Heart left ventricle (tissue), 16 donors: ENCODE measurements at regions not wholly inside any gene's neighbourhood (a gene's known extent, or its start where the extent isn't known, plus 50 kb on each side); places are given as distances from the start of the nearest gene placed in this dataset.

Source experiments
- ATAC-seq, 4 donors: fragments of 200-7000 bp; cut with Tn5 transposase; one replicate each; pipeline ENCODE4 v1.9.1; 2020 to 2022; ENCODE audit warnings: moderate library complexity in 4 of 4, mild to moderate bottlenecking in 3 of 4, moderate number of reproducible peaks in 1 of 4
- DNase-seq, 5 donors: peaks; one replicate each; pipeline ENCODE4 v3.0.0-alpha.2; 2020
- H3K27ac ChIP-seq, 12 donors: fragments of 200-600 bp; sonication (generic) in 4 of 12; one replicate each; pipeline versions ENCODE4 v1.5.0 to v1.8.0; 2016 to 2022; ENCODE audit warnings: mild to moderate bottlenecking in 2 of 12
- H3K27me3 ChIP-seq, 9 donors: fragments of 200-600 bp; sonication (generic) in 2 of 9; one replicate each; pipeline versions ENCODE4 v1.5.1 to v1.8.0; 2016 to 2022; ENCODE audit warnings: mild to moderate bottlenecking in 3 of 9
- H3K36me3 ChIP-seq, 9 donors: fragments of 200-600 bp; sonication (generic) in 2 of 9; one replicate each; pipeline versions ENCODE4 v1.5.0 to v1.8.0; 2018 to 2022; ENCODE audit warnings: mild to moderate bottlenecking in 2 of 9
- H3K4me1 ChIP-seq, 12 donors: fragments of 200-600 bp; sonication (generic) in 4 of 12; one replicate each; pipeline versions ENCODE4 v1.5.0 to v1.8.0; 2016 to 2022; ENCODE audit warnings: mild to moderate bottlenecking in 3 of 12
- H3K4me3 ChIP-seq, 12 donors: fragments of 200-600 bp; sonication (generic) in 4 of 12; one replicate each; pipeline versions ENCODE4 v1.5.0 to v1.8.0; 2017 to 2022; ENCODE audit warnings: mild to moderate bottlenecking in 9 of 12, moderate library complexity in 4 of 12
- H3K9me3 ChIP-seq, 12 donors: fragments of 200-600 bp; sonication (generic) in 4 of 12; one replicate each; pipeline versions ENCODE4 v1.5.0 to v1.8.0; 2016 to 2022; ENCODE audit warnings: mild to moderate bottlenecking in 1 of 12
- POLR2A ChIP-seq, 2 donors: fragments of 450-650 bp; IDR thresholded peaks; one replicate each; pipeline ENCODE4 v1.6.1; 2017; ENCODE audit warnings: antibody characterized with exemption in 2 of 2, mild to moderate bottlenecking in 2 of 2, moderate library complexity in 2 of 2
- WGBS, 4 donors: extraction: QIAGEN DNeasy Blood & Tissue Kit in 2 of 4; methylation state at CpG; one replicate each; pipeline versions ENCODE4 v1.1.5 to v1.1.7; 2013 to 2018; 5-methylcytosine and 5-hydroxymethylcytosine counted together
- intact Hi-C, 10 donors: fragments of 100-400 bp; cut with DNase I; formaldehyde crosslinking; loops; one replicate each; pipeline versions ENCODE4 v1.11.1 to v1.14.2; 2022
- TF ChIP-seq, protein P1 (sequence below), 12 donors: fragments of 200-600 bp; sonication (generic) in 4 of 12; IDR thresholded peaks; one replicate each; pipeline versions ENCODE4 v1.5.0 to v1.8.0; 2018 to 2022; ENCODE audit warnings: antibody characterized with exemption in 12 of 12, mild to moderate bottlenecking in 5 of 12
- donor health status: ischemic (EF 13 %, LVEDD 7.1; RV severe dilation, severe dysfunction).
- donor health status: healthy with polysubstance abuse.
- donor health status: DM: no; HTN: yes; CAD: no.
- donor health status: DM: no; HTN: no; CAD: no.
- donor health status: ischemic (EF 25% LVEDD 6.9; RV normal size, moderate dysfunction).
- donor health status: ischemic (EF 25% LVEDD 5.7; RV mildly dilated, moderate dysfunction).
- donor health status: healthy.
- donor health status: DM: yes; HTN: yes; CAD: no.
- donor health status: ischemic (EF 35%, LVEDD 5.7; RV mildly dilated, moderate dysfunction).
- donor health status: nonischemic (EF 11% LVEDD 7.7; RV severe dilation, severe dysfunction).
- donor health status: DM: yes; HTN: yes; CAD: no.
- donor health status: PGD.
- donor health status: ischemic (EF 29% LVEDD 5.4; RV normal size, mild dysfunction).
- donor health status: nonischemic (EF 23%, LVEDD 6.1; RV moderate dilation, normal function).

DNA sequence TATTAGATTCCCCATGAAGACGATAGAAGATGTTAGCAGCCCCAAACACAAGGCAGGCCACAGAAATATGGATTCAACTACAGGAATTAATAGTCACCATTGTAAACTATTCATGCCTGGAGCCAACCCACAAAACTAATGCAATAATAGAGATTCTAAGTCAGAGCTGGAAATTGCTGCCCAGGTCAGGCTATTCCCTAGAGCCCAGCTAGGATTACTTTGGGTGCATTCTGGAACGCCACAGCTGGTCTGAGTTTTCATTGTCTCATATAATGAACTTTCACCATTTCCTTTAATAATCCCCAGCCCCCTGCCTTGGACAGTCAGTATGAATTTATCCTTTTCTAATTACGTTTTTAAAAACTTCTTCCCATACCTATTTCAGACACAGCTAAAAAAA, 252.6 kb downstream of the PAPSS1 start:
- intact Hi-C loops, result no loop called here
- WGBS, 4 donors, result 53 to 73% (median 66%) methylated on average over 3 of the region's 3 CpGs
- ATAC-seq (no peak), DNase-seq (no peak)
- H3K9me3 ChIP-seq, result no peaks in the 10 kb centered on the region
- no peaks in the 10 kb centered on the region for H3K4me1 ChIP-seq
- no peak overlapping the region for H3K27ac ChIP-seq
- TF ChIP-seq POLR2A (IDR thresholded peaks at IDR 0.05), result no peak
- TF ChIP-seq, protein P1, sequence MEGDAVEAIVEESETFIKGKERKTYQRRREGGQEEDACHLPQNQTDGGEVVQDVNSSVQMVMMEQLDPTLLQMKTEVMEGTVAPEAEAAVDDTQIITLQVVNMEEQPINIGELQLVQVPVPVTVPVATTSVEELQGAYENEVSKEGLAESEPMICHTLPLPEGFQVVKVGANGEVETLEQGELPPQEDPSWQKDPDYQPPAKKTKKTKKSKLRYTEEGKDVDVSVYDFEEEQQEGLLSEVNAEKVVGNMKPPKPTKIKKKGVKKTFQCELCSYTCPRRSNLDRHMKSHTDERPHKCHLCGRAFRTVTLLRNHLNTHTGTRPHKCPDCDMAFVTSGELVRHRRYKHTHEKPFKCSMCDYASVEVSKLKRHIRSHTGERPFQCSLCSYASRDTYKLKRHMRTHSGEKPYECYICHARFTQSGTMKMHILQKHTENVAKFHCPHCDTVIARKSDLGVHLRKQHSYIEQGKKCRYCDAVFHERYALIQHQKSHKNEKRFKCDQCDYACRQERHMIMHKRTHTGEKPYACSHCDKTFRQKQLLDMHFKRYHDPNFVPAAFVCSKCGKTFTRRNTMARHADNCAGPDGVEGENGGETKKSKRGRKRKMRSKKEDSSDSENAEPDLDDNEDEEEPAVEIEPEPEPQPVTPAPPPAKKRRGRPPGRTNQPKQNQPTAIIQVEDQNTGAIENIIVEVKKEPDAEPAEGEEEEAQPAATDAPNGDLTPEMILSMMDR (IDR thresholded peaks at IDR 0.05), result no peak
- no peaks in the 10 kb centered on the region for H3K36me3 ChIP-seq
- H3K27me3 ChIP-seq, result no peaks in the 10 kb centered on the region
- no peak overlapping the region for H3K4me3 ChIP-seq

DNA sequence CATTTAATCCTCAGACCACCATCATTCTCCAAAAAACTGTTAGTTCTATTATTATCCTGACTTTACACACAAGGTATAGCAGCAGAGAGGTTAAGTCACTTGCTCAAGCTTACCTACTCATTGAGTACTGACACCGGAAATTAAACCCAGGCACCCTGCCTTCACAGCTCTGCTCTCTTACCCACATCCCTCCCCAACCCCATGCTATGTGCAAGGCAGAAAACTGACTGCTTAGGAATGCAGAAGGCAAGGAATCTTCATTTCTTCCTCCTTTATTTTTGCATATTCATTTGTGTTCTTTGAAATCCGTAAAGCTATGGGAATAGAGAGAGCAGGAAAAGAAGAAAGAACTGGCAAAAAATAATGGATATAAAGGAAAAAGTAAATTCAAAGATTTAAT, 261.8 kb downstream of the PAPSS1 start:
- no peak for TF ChIP-seq POLR2A (IDR thresholded peaks at IDR 0.05)
- TF ChIP-seq, protein P1 (IDR thresholded peaks at IDR 0.05), result no peak
- no peak overlapping the region for H3K4me3 ChIP-seq
- H3K27me3 ChIP-seq, result no peaks in the 10 kb centered on the region
- DNase-seq, result no peak
- 76 to 81% (median 80%) methylated on average over 2 of the region's 2 CpGs for WGBS, 4 donors
- no peak for ATAC-seq
- no peak overlapping the region for H3K27ac ChIP-seq
- intact Hi-C loops, result no loop called here
- peaks cover 0 to 3% (median 0%) of the 10 kb centered on the region in 12 donors for H3K4me1 ChIP-seq
- peaks cover 0 to 10% (median 3%) of the 10 kb centered on the region in 12 donors for H3K9me3 ChIP-seq
- no peaks in the 10 kb centered on the region for H3K36me3 ChIP-seq

DNA sequence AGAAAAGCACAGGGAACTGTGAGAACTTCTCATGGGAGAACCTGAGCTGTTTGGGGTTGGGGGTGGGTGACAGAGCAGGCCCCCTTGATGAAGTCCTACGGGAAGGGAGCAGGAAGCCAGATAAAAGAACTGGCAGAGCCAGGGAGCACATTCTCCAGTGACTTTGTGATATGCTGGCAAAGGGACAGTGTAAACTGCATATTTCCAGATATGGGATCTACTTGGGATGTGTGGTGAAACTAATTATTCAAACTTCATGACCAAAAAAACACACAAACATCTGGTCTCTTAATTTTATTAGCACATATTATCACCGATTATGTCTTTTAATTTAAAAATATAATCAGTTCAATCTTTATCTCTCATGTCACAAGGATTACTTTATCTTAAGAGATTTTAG, 266.0 kb downstream of the PAPSS1 start:
- Histone ChIP-seq H3K9me3 (no peaks in the 10 kb centered on the region), H3K27ac (no peak overlapping the region), H3K36me3 (no peaks in the 10 kb centered on the region), H3K27me3 (no peaks in the 10 kb centered on the region), H3K4me1 (peaks cover 0 to 3% (median 0%) of the 10 kb centered on the region in 12 donors), H3K4me3 (no peak overlapping the region)
- intact Hi-C loops, result no loop called here
- 32 to 45% (median 37%) methylated on average over 2 of the region's 2 CpGs for WGBS, 4 donors
- no peak for ATAC-seq
- TF ChIP-seq, protein P1 (IDR thresholded peaks at IDR 0.05), result no peak
- no peak for TF ChIP-seq POLR2A (IDR thresholded peaks at IDR 0.05)
- DNase-seq, result no peak

DNA sequence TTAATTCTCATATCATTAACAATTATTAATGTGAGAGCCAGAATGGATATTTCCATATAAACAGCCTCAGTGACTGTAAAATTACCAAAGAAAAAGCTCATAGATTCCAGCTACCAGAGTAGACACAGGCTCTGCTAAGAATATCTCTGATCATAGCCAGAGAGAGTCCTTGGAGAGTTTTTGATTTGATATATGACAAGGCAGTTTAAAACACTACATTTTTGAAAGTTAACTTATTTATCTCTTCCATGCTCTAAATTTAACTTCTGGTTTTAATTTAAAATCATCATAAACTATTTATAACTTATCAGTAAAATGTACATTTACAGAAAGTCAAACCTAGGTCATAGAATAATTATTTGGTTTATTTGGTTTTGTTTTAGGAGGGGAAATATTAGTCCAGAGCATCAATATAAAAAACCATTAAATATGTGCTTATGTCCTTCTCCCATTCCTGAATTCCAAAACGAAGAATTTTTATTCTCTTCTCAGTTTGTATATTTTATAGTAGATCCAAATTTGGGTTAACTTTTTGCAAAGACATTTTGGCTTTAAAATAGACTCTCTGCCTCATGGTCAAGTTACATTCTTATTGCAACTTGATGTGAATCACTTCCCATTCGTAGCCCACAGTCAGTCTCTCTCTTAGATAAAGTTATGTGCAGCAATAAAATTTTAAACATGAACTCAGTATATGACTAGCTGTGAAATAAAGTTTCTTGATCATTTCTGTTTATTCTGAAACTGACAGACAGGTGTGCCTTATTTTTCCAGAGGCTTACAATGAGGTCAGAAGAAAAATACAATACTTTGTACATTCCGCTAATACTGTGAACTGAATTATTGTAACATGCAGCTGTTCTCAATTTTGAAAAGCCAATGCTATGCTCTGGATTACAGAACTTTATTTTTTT, 267.1 kb downstream of the PAPSS1 start:
- WGBS, 4 donors, result 42 to 56% (median 47%) methylated on average over 3 of the region's 3 CpGs

More for the DNA sequence above, 267.1 kb downstream of the PAPSS1 start:
- Histone ChIP-seq H3K4me1 (peaks cover 0 to 3% (median 0%) of the 10 kb centered on the region in 12 donors), H3K9me3 (no peaks in the 10 kb centered on the region), H3K4me3 (no peak overlapping the region), H3K27me3 (no peaks in the 10 kb centered on the region), H3K27ac (no peak overlapping the region), H3K36me3 (no peaks in the 10 kb centered on the region)
- TF ChIP-seq POLR2A (IDR thresholded peaks at IDR 0.05), result no peak
- TF ChIP-seq, protein P1 (IDR thresholded peaks at IDR 0.05), result no peak
- ATAC-seq (no peak), DNase-seq (no peak)
- intact Hi-C loops, result no loop called here
